Heart right ventricle (tissue), 16 donors: ENCODE measurements at regions not wholly inside any gene's neighbourhood (a gene's known extent, or its start where the extent isn't known, plus 50 kb on each side); places are given as distances from the start of the nearest gene placed in this dataset.

Source experiments
- ATAC-seq, 8 donors: fragments of 200-7000 bp; cut with Tn5 transposase; one replicate each; pipeline ENCODE4 v1.9.1; 2020; ENCODE audit warnings: mild to moderate bottlenecking in 8 of 8, moderate library complexity in 8 of 8, moderate number of reproducible peaks in 1 of 8
- DNase-seq, 2 donors: peaks; one replicate each; pipeline ENCODE4 v3.0.0-alpha.2; 2020
- H3K27ac ChIP-seq, 10 donors: fragments of 200-600 bp; sonication (generic) in 2 of 10; one replicate each; pipeline versions ENCODE4 v1.5.0 to v1.8.0; 2020 to 2022; ENCODE audit warnings: mild to moderate bottlenecking in 3 of 10
- H3K27me3 ChIP-seq, 7 donors: fragments of 200-600 bp; one replicate each; pipeline ENCODE4 v1.8.0; 2021 to 2022; ENCODE audit warnings: mild to moderate bottlenecking in 2 of 7
- H3K36me3 ChIP-seq, 9 donors: fragments of 200-600 bp; sonication (generic) in 1 of 9; one replicate each; pipeline versions ENCODE4 v1.5.0 to v1.8.0; 2020 to 2022; ENCODE audit warnings: mild to moderate bottlenecking in 2 of 9
- H3K4me1 ChIP-seq, 9 donors: fragments of 200-600 bp; sonication (generic) in 1 of 9; one replicate each; pipeline versions ENCODE4 v1.5.0 to v1.8.0; 2020 to 2022; ENCODE audit warnings: mild to moderate bottlenecking in 4 of 9
- H3K4me3 ChIP-seq, 10 donors: fragments of 200-600 bp; sonication (generic) in 2 of 10; one replicate each; pipeline versions ENCODE4 v1.5.0 to v1.8.0; 2020 to 2022; ENCODE audit warnings: mild to moderate bottlenecking in 7 of 10, moderate library complexity in 2 of 10
- H3K9me3 ChIP-seq, 11 donors: fragments of 200-600 bp in 10 of 11; sonication (generic) in 2 of 11; one replicate each; pipeline versions ENCODE4 v1.5.0 to v1.8.0; 2013 to 2022; ENCODE audit warnings: mild to moderate bottlenecking in 2 of 11, control low read depth in 1 of 11, moderate library complexity in 1 of 11
- CTCF ChIP-seq, 9 donors: fragments of 200-600 bp; sonication (generic) in 2 of 9; IDR thresholded peaks; one replicate each; pipeline versions ENCODE4 v1.5.0 to v1.8.0; 2021 to 2022; ENCODE audit warnings: antibody characterized with exemption in 9 of 9, mild to moderate bottlenecking in 5 of 9, moderate library complexity in 1 of 9
- WGBS, 2 donors: extraction: QIAGEN DNeasy Blood & Tissue Kit; methylation state at CpG; one replicate each; pipeline ENCODE4 v1.1.7; 2013; ENCODE audit warnings: inconsistent platforms in 1 of 2; 5-methylcytosine and 5-hydroxymethylcytosine counted together
- intact Hi-C, 10 donors: fragments of 100-400 bp; cut with DNase I; formaldehyde crosslinking; loops; one replicate each; pipeline versions ENCODE4 v1.11.1 to v1.14.2; 2022
- donor health status: Arrhythmogenic right ventricular cardiomyopathy.
- donor health status: ischemic (EF 13 %, LVEDD 7.1; RV severe dilation, severe dysfunction).
- donor health status: healthy with polysubstance abuse.
- donor health status: DM: no; HTN: yes; CAD: no.
- donor health status: DM: no; HTN: no; CAD: no.
- donor health status: ischemic (EF 25% LVEDD 6.9; RV normal size, moderate dysfunction).
- donor health status: ischemic (EF 25% LVEDD 5.7; RV mildly dilated, moderate dysfunction).
- donor health status: healthy.
- donor health status: DM: yes; HTN: yes; CAD: no.
- donor health status: Ischemic cardiomyopathy.
- donor health status: ischemic (EF 35%, LVEDD 5.7; RV mildly dilated, moderate dysfunction).
- donor health status: nonischemic (EF 11% LVEDD 7.7; RV severe dilation, severe dysfunction).
- donor health status: DM: yes; HTN: yes; CAD: no.
- donor health status: PGD.
- donor health status: ischemic (EF 29% LVEDD 5.4; RV normal size, mild dysfunction).
- donor health status: nonischemic (EF 23%, LVEDD 6.1; RV moderate dilation, normal function).

GRCh38 chr12:126915309-126915708 is 1351.7 kb upstream of the TMEM132C start:
- Histone ChIP-seq H3K9me3 (peaks cover 0 to 16% (median 0%) of the 10 kb centered on the region in 11 donors), H3K36me3 (no peaks in the 10 kb centered on the region), H3K27me3 (peaks cover 0 to 6% (median 0%) of the 10 kb centered on the region in 7 donors), H3K4me3 (no peak overlapping the region), H3K27ac (no peak overlapping the region), H3K4me1 (no peaks in the 10 kb centered on the region)
- DNase-seq (no peak), ATAC-seq (no peak)
- 64 to 68% methylated on average over 6 of the region's 6 CpGs for WGBS, 2 donors
- intact Hi-C loops: no loop called here
- no peak for TF ChIP-seq CTCF (IDR thresholded peaks at IDR 0.05)

GRCh38 chr12:126926023-126926594 is 1340.9 kb upstream of the TMEM132C start:
- 67 to 69% methylated on average over 7 of the region's 7 CpGs for WGBS, 2 donors
- H3K4me1 ChIP-seq: no peaks in the 10 kb centered on the region
- no peak overlapping the region for H3K4me3 ChIP-seq
- ATAC-seq (no peak), DNase-seq (no peak)
- H3K9me3 ChIP-seq: no peaks in the 10 kb centered on the region
- peaks cover 0 to 10% (median 0%) of the 10 kb centered on the region in 7 donors for H3K27me3 ChIP-seq
- H3K36me3 ChIP-seq: no peaks in the 10 kb centered on the region
- no peak overlapping the region for H3K27ac ChIP-seq
- intact Hi-C loops: no loop called here
- TF ChIP-seq CTCF (IDR thresholded peaks at IDR 0.05): peak in 1 of 9 donors; percentile 14

GRCh38 chr12:126930234-126930633 is 1336.7 kb upstream of the TMEM132C start:
- no peak overlapping the region for H3K27ac ChIP-seq
- no peak for DNase-seq
- ATAC-seq: no peak
- no peaks in the 10 kb centered on the region for H3K9me3 ChIP-seq
- peaks cover 0 to 10% (median 0%) of the 10 kb centered on the region in 7 donors for H3K27me3 ChIP-seq
- no peaks in the 10 kb centered on the region for H3K4me1 ChIP-seq
- 85 to 91% methylated on average over 13 of the region's 13 CpGs for WGBS, 2 donors
- TF ChIP-seq CTCF (IDR thresholded peaks at IDR 0.05): no peak
- intact Hi-C loops: no loop called here
- H3K4me3 ChIP-seq: no peak overlapping the region
- no peaks in the 10 kb centered on the region for H3K36me3 ChIP-seq

- Histone ChIP-seq H3K27me3 (peaks cover 0 to 2% (median 0%) of the 10 kb centered on the region in 7 donors), H3K36me3 (no peaks in the 10 kb centered on the region), H3K9me3 (no peaks in the 10 kb centered on the region), H3K27ac (no peak overlapping the region), H3K4me1 (peaks cover 0 to 5% (median 0%) of the 10 kb centered on the region in 9 donors), H3K4me3 (no peak overlapping the region)
- no peak for TF ChIP-seq CTCF (IDR thresholded peaks at IDR 0.05)
- 77 to 79% methylated on average over 1 of the region's 1 CpG for WGBS, 2 donors
- DNase-seq (no peak), ATAC-seq (no peak)
- intact Hi-C loops: no loop called here
These were observed 1334.8 kb upstream of the TMEM132C start for GRCh38 chr12:126932156-126932555.
